ENCODE measurements at regions not wholly inside any gene's neighbourhood (a gene's known extent, or its start where the extent isn't known, plus 50 kb on each side); places are given as distances from the start of the nearest gene placed in this dataset.

GRCh38 chr6:169869301-169869700, 117.9 kb downstream of the ERMARD start:
- TF ChIP-seq CTCF (conservative IDR thresholded peaks at IDR 0.05) = no peak
- TF ChIP-seq ZFX (IDR thresholded peaks at IDR 0.05) = no peak

Measured in C4-2B (cell line).